CD4-positive, alpha-beta T cell treated with Interleukin-21 for 1 hour (primary cell): ENCODE measurements at regions not wholly inside any gene's neighbourhood (a gene's known extent, or its start where the extent isn't known, plus 50 kb on each side); places are given as distances from the start of the nearest gene placed in this dataset.

Experiments
- DNase-seq: peaks from one replicate; pipeline ENCODE4 v3.0.0-alpha.2; 2020

- no peak for DNase-seq
Observed at GRCh38 chr1:116299248-116299647, 73.8 kb upstream of the ATP1A1 start.

- DNase-seq, result no peak
Observed at GRCh38 chr1:116302281-116302680, 70.8 kb upstream of the ATP1A1 start.

- no peak for DNase-seq
Observed at GRCh38 chr1:116306102-116306501, 66.9 kb upstream of the ATP1A1 start.

- DNase-seq, result no peak
Observed at GRCh38 chr1:116306840-116307442, 66.1 kb upstream of the ATP1A1 start.

- no peak for DNase-seq
Observed at GRCh38 chr1:116308276-116308675, 64.8 kb upstream of the ATP1A1 start.

- DNase-seq, result no peak
Observed at GRCh38 chr1:116309090-116309870, 63.8 kb upstream of the ATP1A1 start.

GRCh38 chr1:116310180-116310579 is 62.9 kb upstream of the ATP1A1 start:
- DNase-seq, result no peak

GRCh38 chr1:116311193-116311592 is 61.9 kb upstream of the ATP1A1 start:
- DNase-seq, result no peak

GRCh38 chr1:116311756-116312680 is 61.0 kb upstream of the ATP1A1 start:
- DNase-seq, result no peak

- DNase-seq, result no peak
Observed at GRCh38 chr1:116312681-116313069, 60.4 kb upstream of the ATP1A1 start.

GRCh38 chr1:116313776-116314175 is 59.3 kb upstream of the ATP1A1 start:
- DNase-seq, result no peak

- no peak for DNase-seq
Observed at GRCh38 chr1:116314305-116314919, 58.6 kb upstream of the ATP1A1 start.

GRCh38 chr1:116316373-116316772 is 56.7 kb upstream of the ATP1A1 start:
- DNase-seq, result no peak

- DNase-seq, result no peak
Observed at GRCh38 chr1:116318897-116319296, 54.1 kb upstream of the ATP1A1 start.

GRCh38 chr1:116320874-116321273 is 52.2 kb upstream of the ATP1A1 start:
- DNase-seq, result no peak

- no peak for DNase-seq
Observed at GRCh38 chr1:116321766-116322175, 51.3 kb upstream of the ATP1A1 start.

- DNase-seq, result no peak
Observed at GRCh38 chr1:116322752-116323405, 50.2 kb upstream of the ATP1A1 start.
